Trophoblast cell (in vitro differentiated cells and primary cell): ENCODE measurements at regions not wholly inside any gene's neighbourhood (a gene's known extent, or its start where the extent isn't known, plus 50 kb on each side); places are given as distances from the start of the nearest gene placed in this dataset.

Experiments used
- DNase-seq, 2 donors: peaks; one replicate each; pipeline ENCODE4 v3.0.0-alpha.2; 2016
- H2AFZ ChIP-seq: 2 replicates; pipeline ENCODE4 v1.6.1; 2013; ENCODE audit warnings: low read length, moderate library complexity, mild to moderate bottlenecking; ENCODE audit not compliant: insufficient read depth, poor library complexity
- H2AK5ac ChIP-seq: 2 replicates; pipeline ENCODE4 v1.6.1; 2013; ENCODE audit warnings: mild to moderate bottlenecking, low read length
- H2BK120ac ChIP-seq: 2 replicates; pipeline ENCODE4 v1.6.1; 2013; ENCODE audit warnings: low read length, mild to moderate bottlenecking, moderate library complexity; ENCODE audit not compliant: insufficient read depth, poor library complexity
- H2BK12ac ChIP-seq: 2 replicates; pipeline ENCODE4 v1.6.1; 2013; ENCODE audit warnings: mild to moderate bottlenecking, low read length, moderate library complexity
- H2BK5ac ChIP-seq: 2 replicates; pipeline ENCODE4 v1.6.1; 2013; ENCODE audit warnings: low read length, low read depth, moderate library complexity, mild to moderate bottlenecking; ENCODE audit not compliant: poor library complexity
- H3K14ac ChIP-seq: 2 replicates; pipeline ENCODE4 v1.6.1; 2013; ENCODE audit warnings: mild to moderate bottlenecking, low read length
- H3K18ac ChIP-seq: 2 replicates; pipeline ENCODE4 v1.6.1; 2013; ENCODE audit warnings: mild to moderate bottlenecking, low read length
- H3K23ac ChIP-seq: 2 replicates; pipeline ENCODE4 v1.6.1; 2013; ENCODE audit warnings: low read length
- H3K27ac ChIP-seq: 2 replicates; pipeline ENCODE4 v1.5.1; 2013; ENCODE audit warnings: low read depth, mild to moderate bottlenecking, inconsistent platforms, low read length, moderate library complexity
- H3K27me3 ChIP-seq: 2 replicates; pipeline ENCODE4 v1.6.1; 2013; ENCODE audit warnings: inconsistent platforms, mild to moderate bottlenecking, low read length, moderate library complexity; ENCODE audit not compliant: insufficient read depth
- H3K36me3 ChIP-seq, 2 experiments: 1 replicate in 1 of 2; 2 replicates in 1 of 2; pipeline ENCODE4 v1.6.1; 2013; ENCODE audit warnings: low read length in 2 of 2, mild to moderate bottlenecking in 2 of 2, moderate library complexity in 1 of 2; ENCODE audit not compliant: insufficient read depth in 2 of 2, control insufficient read depth in 1 of 2
- H3K4ac ChIP-seq: 2 replicates; pipeline ENCODE4 v1.6.1; 2013; ENCODE audit warnings: low read depth, mild to moderate bottlenecking, low read length, moderate library complexity
- H3K4me1 ChIP-seq, 2 experiments: 1 replicate in 1 of 2; 2 replicates in 1 of 2; pipeline ENCODE4 v1.6.1; 2013; ENCODE audit warnings: low read length in 2 of 2, mild to moderate bottlenecking in 2 of 2, moderate library complexity in 1 of 2; ENCODE audit not compliant: insufficient read depth in 2 of 2, control insufficient read depth in 1 of 2
- H3K4me2 ChIP-seq: 2 replicates; pipeline ENCODE4 v1.6.1; 2013; ENCODE audit warnings: inconsistent platforms, mild to moderate bottlenecking, low read length, moderate library complexity
- H3K4me3 ChIP-seq: 2 replicates; pipeline ENCODE4 v1.5.1; 2013; ENCODE audit warnings: mild to moderate bottlenecking, low read depth, low read length, inconsistent platforms
- H3K79me1 ChIP-seq: one replicate; pipeline ENCODE4 v1.6.1; 2013; ENCODE audit warnings: low read length
- H3K79me2 ChIP-seq: 2 replicates; pipeline ENCODE4 v1.6.1; 2013; ENCODE audit warnings: low read length, mild to moderate bottlenecking; ENCODE audit not compliant: control insufficient read depth, insufficient read depth, poor library complexity
- H3K9ac ChIP-seq: 2 replicates; pipeline ENCODE4 v1.6.1; 2013; ENCODE audit warnings: mild to moderate bottlenecking, low read length
- H3K9me3 ChIP-seq: 2 replicates; pipeline ENCODE4 v1.6.1; 2013; ENCODE audit warnings: low read depth, mild to moderate bottlenecking, control low read depth, inconsistent platforms, low read length; ENCODE audit not compliant: insufficient read depth
- H4K12ac ChIP-seq: 2 replicates; pipeline ENCODE4 v1.6.1; 2013; ENCODE audit warnings: low read depth, mild to moderate bottlenecking, low read length, moderate library complexity
- H4K8ac ChIP-seq: 2 replicates; pipeline ENCODE4 v1.6.1; 2013; ENCODE audit warnings: low read depth, mild to moderate bottlenecking, low read length, moderate library complexity
- H4K91ac ChIP-seq: one replicate; pipeline ENCODE4 v1.6.1; 2013; ENCODE audit warnings: low read depth, mild to moderate bottlenecking, low read length, moderate library complexity
- WGBS: extraction: QIAGEN DNeasy Blood & Tissue Kit; methylation state at CpG from one replicate; pipeline ENCODE4 v1.1.7; 2013; ENCODE audit warnings: missing lambda C conversion rate; ENCODE audit not compliant: insufficient read length, insufficient coverage; ENCODE audit errors: extremely low coverage; 5-methylcytosine and 5-hydroxymethylcytosine counted together

GRCh38 chr14:76676539-76676938 lies 84.7 kb upstream of the VASH1 start:
- Histone ChIP-seq H2AK5ac (no peak overlapping the region), H3K9me3 (peaks cover 2% of the 10 kb centered on the region), H3K9ac (no peak overlapping the region), H4K91ac (no peak overlapping the region), H2BK5ac (no peak overlapping the region), H3K4ac (no peak overlapping the region), H2BK120ac (no peak overlapping the region), H3K79me1 (no peaks in the 10 kb centered on the region), H2AFZ (no peak overlapping the region), H3K27ac (no peak overlapping the region), H3K79me2 (no peaks in the 10 kb centered on the region), H3K4me2 (no peak overlapping the region), H3K23ac (no peak overlapping the region), H2BK12ac (no peak overlapping the region), H3K14ac (no peak overlapping the region), H3K36me3 (no peaks in the 10 kb centered on the region), H3K4me1 (no peaks in the 10 kb centered on the region), H4K8ac (no peak overlapping the region), H3K4me3 (no peak overlapping the region), H4K12ac (no peak overlapping the region), H3K27me3 (no peaks in the 10 kb centered on the region), H3K18ac (no peak overlapping the region)
- no peak for DNase-seq
- no CpG with 5 or more reads among the region's 5 CpGs for WGBS

- no CpG with 5 or more reads among the region's 4 CpGs for WGBS
- Histone ChIP-seq H3K4me2 (no peak overlapping the region), H4K12ac (no peak overlapping the region), H3K18ac (no peak overlapping the region), H3K27ac (no peak overlapping the region), H3K4me3 (no peak overlapping the region), H4K91ac (no peak overlapping the region), H2BK120ac (no peak overlapping the region), H3K14ac (no peak overlapping the region), H2BK5ac (no peak overlapping the region), H4K8ac (no peak overlapping the region), H2AK5ac (no peak overlapping the region), H3K4me1 (no peaks in the 10 kb centered on the region), H3K36me3 (no peaks in the 10 kb centered on the region), H3K27me3 (no peaks in the 10 kb centered on the region), H3K4ac (no peak overlapping the region), H2AFZ (no peak overlapping the region), H3K79me2 (no peaks in the 10 kb centered on the region), H3K23ac (no peak overlapping the region), H3K79me1 (no peaks in the 10 kb centered on the region), H2BK12ac (no peak overlapping the region), H3K9ac (no peak overlapping the region), H3K9me3 (peaks cover 2% of the 10 kb centered on the region)
- DNase-seq = no peak
Measured at GRCh38 chr14:76677534-76678145, 83.6 kb upstream of the VASH1 start.

- Histone ChIP-seq H3K79me2 (no peaks in the 10 kb centered on the region), H3K14ac (no peak overlapping the region), H3K9ac (no peak overlapping the region), H2BK120ac (no peak overlapping the region), H3K23ac (no peak overlapping the region), H4K12ac (no peak overlapping the region), H3K4me2 (no peak overlapping the region), H3K9me3 (peaks cover 3% of the 10 kb centered on the region), H4K8ac (no peak overlapping the region), H3K36me3 (no peaks in the 10 kb centered on the region), H3K27me3 (no peaks in the 10 kb centered on the region), H2AFZ (no peak overlapping the region), H3K79me1 (no peaks in the 10 kb centered on the region), H3K4ac (no peak overlapping the region), H3K4me1 (no peaks in the 10 kb centered on the region), H3K27ac (no peak overlapping the region), H3K18ac (no peak overlapping the region), H2BK5ac (no peak overlapping the region), H2AK5ac (no peak overlapping the region), H2BK12ac (no peak overlapping the region), H4K91ac (no peak overlapping the region), H3K4me3 (no peak overlapping the region)
- no CpG with 5 or more reads among the region's 5 CpGs for WGBS
- no peak for DNase-seq
Measured at GRCh38 chr14:76678244-76678800, 82.9 kb upstream of the VASH1 start.

- H3K27me3 ChIP-seq = no peaks in the 10 kb centered on the region
- H3K27ac ChIP-seq = no peak overlapping the region
- no peaks in the 10 kb centered on the region for H3K79me2 ChIP-seq
- no peak overlapping the region for H2BK5ac ChIP-seq
- H3K4ac ChIP-seq = no peak overlapping the region
- H3K4me1 ChIP-seq = no peaks in the 10 kb centered on the region
- no peaks in the 10 kb centered on the region for H3K36me3 ChIP-seq
- no peak overlapping the region for H2BK12ac ChIP-seq
- H4K12ac ChIP-seq = no peak overlapping the region
- H3K9ac ChIP-seq = no peak overlapping the region
- WGBS = no CpG with 5 or more reads among the region's 3 CpGs
- no peak overlapping the region for H3K4me3 ChIP-seq
- H3K14ac ChIP-seq = no peak overlapping the region
- H4K8ac ChIP-seq = no peak overlapping the region
- H4K91ac ChIP-seq = no peak overlapping the region
- DNase-seq = no peak
- H3K18ac ChIP-seq = no peak overlapping the region
- H3K23ac ChIP-seq = no peak overlapping the region
- H2AFZ ChIP-seq = no peak overlapping the region
- peaks cover 4% of the 10 kb centered on the region for H3K9me3 ChIP-seq
- H3K4me2 ChIP-seq = no peak overlapping the region
- H3K79me1 ChIP-seq = no peaks in the 10 kb centered on the region
- no peak overlapping the region for H2AK5ac ChIP-seq
- no peak overlapping the region for H2BK120ac ChIP-seq
Measured at GRCh38 chr14:76682367-76682766, 78.9 kb upstream of the VASH1 start.
